ENCODE measurements at regions not wholly inside any gene's neighbourhood (a gene's known extent, or its start where the extent isn't known, plus 50 kb on each side); places are given as distances from the start of the nearest gene placed in this dataset.

GRCh38 chr6:154928325-154928922 is 66.7 kb upstream of the TIAM2 start:
- peak; percentile 94 for FAIRE-seq
- H3K27ac ChIP-seq (ENCODE audit: extremely low read depth, low read depth, low read length): no peak overlapping the region
- ATAC-seq: peak; percentile 88
- no peaks in the 10 kb centered on the region for H3K9me3 ChIP-seq (replicated peaks; ENCODE audit: control insufficient read depth, insufficient read depth, low read depth, low read length)
- no peaks in the 10 kb centered on the region for H3K36me3 ChIP-seq (ENCODE audit: control insufficient read depth, insufficient read depth, low read length)
- DNase-seq (ENCODE audit: extremely low read depth in 1 of 4, low spot score in 3 of 4): peak; percentile 69 to 80 (median 74)
- intact Hi-C loops (cut with micrococcal nuclease): loop anchor here (1.0 to 5.0 kb wide), 4 partner anchors 61 to 319 kb away; no protein-coding TSS in a partner anchor
- H3K9me1 ChIP-seq (ENCODE audit: control insufficient read depth, insufficient read depth, low read length): no peaks in the 10 kb centered on the region
- H4K20me1 ChIP-seq (replicated peaks; ENCODE audit: control insufficient read depth, insufficient read depth, low read length): 0 out of 2 replicates have a peak, but pooled peaks cover 7% of the 10 kb centered on the region
- no TSS peak for BruUV-seq (replicated peaks)
- 1% methylated on average over 5 of the region's 5 CpGs for WGBS (ENCODE audit: insufficient coverage, low coverage, missing lambda C conversion rate)
- ChIA-PET CTCF (ENCODE audit: low intra/inter-chr PET ratio) (interaction anchor here (0.6 to 2.9 kb wide), 2 partner anchors 247 to 600 kb away, joined by 3 to 34 read pairs; no protein-coding TSS in a partner anchor), POLR2A (interaction anchor here (0.6 kb wide), 1 partner anchor 57 kb away, joined by 3 read pairs; no protein-coding TSS in a partner anchor)
- peaks cover 0 to 15% of the 10 kb centered on the region in 2 experiments; a peak in 3 of 5 replicates for H3K4me1 ChIP-seq (replicated peaks in 1 of 2; ENCODE audit: control insufficient read depth in 2 of 2, insufficient read depth in 2 of 2, low read length in 2 of 2)
- in situ Hi-C loops (cut with MboI): no loop called here
- no peaks in the 10 kb centered on the region for H3K79me2 ChIP-seq (ENCODE audit: control insufficient read depth, insufficient read depth, low read length)
- no peak overlapping the region for H3K4me3 ChIP-seq
- no peak overlapping the region for H2AFZ ChIP-seq (ENCODE audit: low read depth, low read length)
- no peak overlapping the region for H3K4me2 ChIP-seq (ENCODE audit: insufficient read depth, low read length)
- peaks cover 0 to 6% of the 10 kb centered on the region in 2 experiments; a peak in 1 of 5 replicates for H3K27me3 ChIP-seq (ENCODE audit: control insufficient read depth in 2 of 2, insufficient read depth in 2 of 2, low read length in 2 of 2)
- no peak overlapping the region for H3K9ac ChIP-seq (ENCODE audit: insufficient read depth in 1 of 2, low read depth in 2 of 2, low read length in 2 of 2)
- no peak for TF ChIP-seq E2F4 (CRISPR knock-in tag; IDR thresholded peaks at IDR 0.05; ENCODE audit: low read depth)
- TF ChIP-seq TRIM28 (IDR thresholded peaks at IDR 0.05): no peak
- TF ChIP-seq BCL6 (CRISPR knock-in tag; IDR thresholded peaks at IDR 0.05): no peak
- TF ChIP-seq ZBTB8A (IDR thresholded peaks at IDR 0.05; ENCODE audit: partially characterized antibody): no peak
- TF ChIP-seq GABPB2 (CRISPR knock-in tag; conservative IDR thresholded peaks at IDR 0.05): no peak
- TF ChIP-seq HSF4 (CRISPR knock-in tag; IDR thresholded peaks at IDR 0.05; ENCODE audit: borderline replicate concordance): no peak
- TF ChIP-seq HDAC1 (IDR thresholded peaks at IDR 0.05): no peak
- TF ChIP-seq DMBX1 (CRISPR knock-in tag; IDR thresholded peaks at IDR 0.05; ENCODE audit: borderline replicate concordance): no peak
- TF ChIP-seq, protein P1, sequence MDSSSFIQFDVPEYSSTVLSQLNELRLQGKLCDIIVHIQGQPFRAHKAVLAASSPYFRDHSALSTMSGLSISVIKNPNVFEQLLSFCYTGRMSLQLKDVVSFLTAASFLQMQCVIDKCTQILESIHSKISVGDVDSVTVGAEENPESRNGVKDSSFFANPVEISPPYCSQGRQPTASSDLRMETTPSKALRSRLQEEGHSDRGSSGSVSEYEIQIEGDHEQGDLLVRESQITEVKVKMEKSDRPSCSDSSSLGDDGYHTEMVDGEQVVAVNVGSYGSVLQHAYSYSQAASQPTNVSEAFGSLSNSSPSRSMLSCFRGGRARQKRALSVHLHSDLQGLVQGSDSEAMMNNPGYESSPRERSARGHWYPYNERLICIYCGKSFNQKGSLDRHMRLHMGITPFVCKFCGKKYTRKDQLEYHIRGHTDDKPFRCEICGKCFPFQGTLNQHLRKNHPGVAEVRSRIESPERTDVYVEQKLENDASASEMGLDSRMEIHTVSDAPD (CRISPR knock-in tag; IDR thresholded peaks at IDR 0.05): no peak
- TF ChIP-seq ZNF197 (CRISPR knock-in tag; IDR thresholded peaks at IDR 0.05; ENCODE audit: low read depth): no peak
- TF ChIP-seq ILK (tag; IDR thresholded peaks at IDR 0.05; ENCODE audit: borderline replicate concordance, low read depth): no peak
- peak; percentile 20 for TF ChIP-seq MEIS2 (IDR thresholded peaks at IDR 0.05; ENCODE audit: partially characterized antibody)
- TF ChIP-seq ZNF586 (CRISPR knock-in tag; conservative IDR thresholded peaks at IDR 0.05): no peak; the same call in 1 of the 2 replicates
- TF ChIP-seq KLF16 (IDR thresholded peaks at IDR 0.05): 0 out of 2 replicates have a peak, but pooled peaks have one; percentile 31
- TF ChIP-seq ZNF24 (IDR thresholded peaks at IDR 0.05): no peak
- 0 out of 2 replicates have a peak, but pooled peaks have one; percentile 12 for TF ChIP-seq L3MBTL2 (IDR thresholded peaks at IDR 0.05)
- TF ChIP-seq, protein P2, sequence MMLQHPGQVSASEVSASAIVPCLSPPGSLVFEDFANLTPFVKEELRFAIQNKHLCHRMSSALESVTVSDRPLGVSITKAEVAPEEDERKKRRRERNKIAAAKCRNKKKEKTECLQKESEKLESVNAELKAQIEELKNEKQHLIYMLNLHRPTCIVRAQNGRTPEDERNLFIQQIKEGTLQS (IDR thresholded peaks at IDR 0.05): no peak
- TF ChIP-seq, protein P2 (CRISPR knock-in tag; conservative IDR thresholded peaks at IDR 0.05): no peak
- TF ChIP-seq CBFA2T3 (IDR thresholded peaks at IDR 0.05): no peak
- TF ChIP-seq CBFB (CRISPR knock-in tag; IDR thresholded peaks at IDR 0.05): no peak
- TF ChIP-seq ARID2 (IDR thresholded peaks at IDR 0.05): peak; percentile 79
- TF ChIP-seq GABPB1 (CRISPR knock-in tag; IDR thresholded peaks at IDR 0.05): no peak
- no peak for TF ChIP-seq RBFOX2 (IDR thresholded peaks at IDR 0.05; ENCODE audit: low read depth, low read length)

Data from K562 (cell line).